CD8-positive, alpha-beta memory T cell (primary cell): ENCODE measurements at regions not wholly inside any gene's neighbourhood (a gene's known extent, or its start where the extent isn't known, plus 50 kb on each side); places are given as distances from the start of the nearest gene placed in this dataset.

Source experiments
- CTCF ChIA-PET: fragments of 350-600 bp; sonication (Branson Sonifier 250); formaldehyde crosslinking; loops from one replicate; lab custom pipeline; 2021; ENCODE audit warnings: antibody characterized with exemption; lab: Charles Lee
- POLR2A ChIA-PET: fragments of 350-600 bp; sonication (Branson Sonifier 250); formaldehyde crosslinking; loops from one replicate; lab custom pipeline; 2021; ENCODE audit warnings: antibody characterized with exemption; lab: Charles Lee
- DNase-seq, 5 donors: peaks; one replicate each; pipeline versions ENCODE4 v3.0.0 to v3.0.0-alpha.2; 2020 to 2022; ENCODE audit warnings: mixed read lengths in 1 of 5
- H3K27ac ChIP-seq: one replicate; pipeline ENCODE4 v1.7.0; 2013; ENCODE audit warnings: low read depth, mild to moderate bottlenecking, low read length, moderate library complexity
- H3K27me3 ChIP-seq: 2 replicates; pipeline ENCODE4 v1.7.0; 2013; ENCODE audit warnings: low read length, mild to moderate bottlenecking; ENCODE audit not compliant: insufficient read depth, poor library complexity, severe bottlenecking
- H3K36me3 ChIP-seq: 2 replicates; pipeline ENCODE4 v1.7.0; 2013; ENCODE audit warnings: mild to moderate bottlenecking, low read length, moderate library complexity; ENCODE audit not compliant: insufficient read depth
- H3K4me1 ChIP-seq: 2 replicates; pipeline ENCODE4 v1.7.0; 2013; ENCODE audit warnings: mild to moderate bottlenecking, low read length, moderate library complexity; ENCODE audit not compliant: insufficient read depth
- H3K4me3 ChIP-seq: 2 replicates; pipeline ENCODE4 v1.7.0; 2013; ENCODE audit warnings: mild to moderate bottlenecking, low read length
- H3K9me3 ChIP-seq: 2 replicates; pipeline ENCODE4 v1.7.0; 2013; ENCODE audit warnings: mild to moderate bottlenecking, low read length
- H3K27ac Mint-ChIP-seq, 8 donors: one replicate each; pipeline ENCODE4 v1.8.0; 2020 to 2021; ENCODE audit warnings: mixed read lengths in 8 of 8, mild to moderate bottlenecking in 6 of 8, inconsistent platforms in 3 of 8, moderate library complexity in 3 of 8
- H3K27me3 Mint-ChIP-seq, 2 donors: one replicate each; pipeline ENCODE4 v1.8.0; 2020 to 2021; ENCODE audit warnings: mixed read lengths in 2 of 2, mild to moderate bottlenecking in 1 of 2, moderate library complexity in 1 of 2
- H3K36me3 Mint-ChIP-seq, 3 donors: one replicate each; pipeline ENCODE4 v1.8.0; 2020 to 2021; ENCODE audit warnings: mixed read lengths in 3 of 3, inconsistent platforms in 1 of 3, mild to moderate bottlenecking in 1 of 3
- H3K4me1 Mint-ChIP-seq, 3 donors: one replicate each; pipeline ENCODE4 v1.8.0; 2020 to 2021; ENCODE audit warnings: mixed read lengths in 3 of 3, inconsistent platforms in 1 of 3, mild to moderate bottlenecking in 1 of 3
- H3K4me3 Mint-ChIP-seq, 7 donors: one replicate each; pipeline ENCODE4 v1.8.0; 2020 to 2021; ENCODE audit warnings: mixed read lengths in 7 of 7, mild to moderate bottlenecking in 6 of 7, moderate library complexity in 4 of 7, inconsistent platforms in 2 of 7
- H3K9me3 Mint-ChIP-seq, 5 donors: one replicate each; pipeline ENCODE4 v1.8.0; 2020 to 2022; ENCODE audit warnings: mixed read lengths in 5 of 5, mild to moderate bottlenecking in 3 of 5, moderate library complexity in 2 of 5, inconsistent platforms in 1 of 5

DNA sequence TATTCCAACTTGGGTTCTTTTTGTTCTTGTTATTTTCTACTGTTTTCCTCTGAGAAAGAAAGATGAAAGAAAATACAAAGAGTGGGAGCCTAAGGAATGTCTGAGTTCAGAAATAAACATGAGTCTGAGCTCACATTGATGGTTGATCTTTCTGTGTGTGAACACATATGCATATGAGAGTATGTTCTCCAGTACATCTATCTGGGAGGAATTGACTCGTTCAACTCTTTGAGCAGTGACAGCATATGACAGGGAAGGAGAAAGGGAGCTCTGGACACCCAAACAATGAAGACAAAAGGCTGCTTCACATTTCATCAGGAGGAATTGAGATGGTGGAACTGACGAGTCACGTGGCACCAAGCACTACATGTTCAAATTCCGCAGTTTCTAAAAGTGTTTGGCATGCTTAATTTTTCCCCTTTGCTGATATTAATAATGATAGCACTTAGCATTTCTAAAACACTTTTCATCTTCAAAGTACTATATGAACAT, 229.8 kb upstream of the ACVR2A start:
- CTCF ChIA-PET: no interaction called here

DNA sequence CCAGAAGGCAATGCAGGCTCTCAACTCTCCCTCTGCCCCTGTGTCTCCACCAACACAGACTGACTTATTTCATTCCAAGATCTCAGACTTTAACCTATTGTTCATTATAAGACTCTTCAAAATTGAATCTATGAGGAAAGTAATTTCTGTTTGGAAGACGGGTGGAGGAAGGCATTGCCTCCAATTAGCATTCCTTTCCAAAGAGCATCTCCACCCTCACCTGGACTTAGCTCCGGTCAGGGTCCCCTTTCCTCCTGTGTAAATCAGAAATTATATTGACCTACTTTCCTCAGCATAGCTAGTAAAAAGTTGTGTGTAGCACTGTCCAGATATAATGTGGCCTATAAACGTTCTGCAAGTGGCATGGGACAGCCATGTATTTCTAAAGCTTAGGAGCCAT, 230.4 kb upstream of the ACVR2A start:
- H3K36me3 Mint-ChIP-seq: no peaks in the 10 kb centered on the region
- Histone ChIP-seq H3K36me3 (no peaks in the 10 kb centered on the region), H3K27me3 (no peaks in the 10 kb centered on the region), H3K4me1 (no peaks in the 10 kb centered on the region), H3K4me3 (no peak overlapping the region), H3K27ac (no peak overlapping the region), H3K9me3 (no peaks in the 10 kb centered on the region)
- H3K4me3 Mint-ChIP-seq: no peak overlapping the region
- POLR2A ChIA-PET: no interaction called here
- CTCF ChIA-PET: no interaction called here
- DNase-seq: no peak
- peaks cover 0 to 1% of the 10 kb centered on the region in 2 donors for H3K27me3 Mint-ChIP-seq
- H3K27ac Mint-ChIP-seq: no peak overlapping the region
- H3K9me3 Mint-ChIP-seq: no peaks in the 10 kb centered on the region
- H3K4me1 Mint-ChIP-seq: no peaks in the 10 kb centered on the region

More for the DNA sequence above, 229.8 kb upstream of the ACVR2A start:
- H3K27me3 ChIP-seq: no peaks in the 10 kb centered on the region
- POLR2A ChIA-PET: no interaction called here
- DNase-seq: no peak
- no peaks in the 10 kb centered on the region for H3K9me3 Mint-ChIP-seq
- H3K36me3 ChIP-seq: no peaks in the 10 kb centered on the region
- H3K4me1 Mint-ChIP-seq: no peaks in the 10 kb centered on the region
- H3K27ac Mint-ChIP-seq: peak overlapping the region in 1 of 8 donors; percentile 30
- no peaks in the 10 kb centered on the region for H3K4me1 ChIP-seq
- H3K4me3 Mint-ChIP-seq: peak overlapping the region in 1 of 7 donors; percentile 23
- H3K4me3 ChIP-seq: no peak overlapping the region
- H3K9me3 ChIP-seq: no peaks in the 10 kb centered on the region
- H3K27me3 Mint-ChIP-seq: peaks cover 0 to 1% of the 10 kb centered on the region in 2 donors
- no peak overlapping the region for H3K27ac ChIP-seq
- no peaks in the 10 kb centered on the region for H3K36me3 Mint-ChIP-seq

DNA sequence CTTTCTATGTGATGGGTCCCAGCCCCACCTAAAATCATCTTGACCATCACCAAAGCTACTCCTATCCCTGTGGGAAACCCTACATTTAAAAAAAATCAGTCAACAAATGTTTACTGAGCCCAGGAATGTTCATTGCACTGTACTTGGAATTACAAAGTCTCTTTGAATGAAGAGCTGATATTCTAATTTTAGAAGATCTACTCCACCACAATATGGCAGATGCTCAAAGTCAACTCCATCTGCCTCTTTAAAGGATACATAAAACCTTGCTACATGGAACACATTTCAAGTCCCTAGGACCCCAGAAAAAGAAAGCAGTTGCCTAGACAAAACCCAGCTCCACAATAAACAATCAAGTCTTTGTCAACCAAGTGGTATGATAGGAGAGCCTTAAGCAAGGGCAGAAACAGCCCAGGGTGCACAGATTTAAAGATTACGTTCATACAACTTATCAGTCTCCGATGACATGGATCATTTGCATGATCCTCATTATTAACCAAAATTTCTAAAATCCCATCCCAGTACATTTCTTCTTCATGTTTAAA, 234.3 kb upstream of the ACVR2A start:
- no peaks in the 10 kb centered on the region for H3K27me3 ChIP-seq

DNA sequence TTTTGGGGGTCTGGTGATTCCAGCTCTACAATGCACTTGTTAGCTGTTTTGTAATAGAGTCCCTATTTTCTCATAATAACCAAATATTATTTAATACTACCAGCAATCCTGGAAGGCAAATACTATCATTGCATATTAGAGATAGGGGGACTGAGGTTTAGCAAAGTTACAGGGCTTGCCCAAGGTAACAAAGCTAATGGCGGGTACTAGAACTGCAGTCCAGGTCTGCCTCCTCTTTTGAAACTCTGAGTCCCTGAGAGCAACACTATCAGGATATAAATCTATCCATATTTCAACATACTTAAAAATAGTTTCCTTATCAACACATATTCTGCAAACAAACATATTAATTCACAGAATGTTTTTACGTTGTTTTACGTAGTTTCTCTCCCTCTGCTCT, 235.5 kb upstream of the ACVR2A start:
- Histone ChIP-seq H3K4me3 (no peak overlapping the region), H3K27ac (no peak overlapping the region), H3K36me3 (no peaks in the 10 kb centered on the region), H3K4me1 (no peaks in the 10 kb centered on the region), H3K27me3 (no peaks in the 10 kb centered on the region), H3K9me3 (no peaks in the 10 kb centered on the region)
- CTCF ChIA-PET: no interaction called here
- Mint-ChIP-seq H3K36me3 (no peaks in the 10 kb centered on the region), H3K9me3 (no peaks in the 10 kb centered on the region), H3K27me3 (no peaks in the 10 kb centered on the region), H3K4me1 (no peaks in the 10 kb centered on the region), H3K27ac (no peak overlapping the region), H3K4me3 (no peak overlapping the region)
- POLR2A ChIA-PET: no interaction called here
- DNase-seq: no peak

More for the DNA sequence above, 234.3 kb upstream of the ACVR2A start:
- Mint-ChIP-seq H3K27ac (no peak overlapping the region), H3K4me3 (no peak overlapping the region), H3K9me3 (no peaks in the 10 kb centered on the region), H3K36me3 (no peaks in the 10 kb centered on the region), H3K27me3 (peaks cover 0 to 1% of the 10 kb centered on the region in 2 donors), H3K4me1 (no peaks in the 10 kb centered on the region)
- Histone ChIP-seq H3K9me3 (no peaks in the 10 kb centered on the region), H3K27ac (no peak overlapping the region), H3K36me3 (no peaks in the 10 kb centered on the region), H3K4me3 (no peak overlapping the region), H3K4me1 (no peaks in the 10 kb centered on the region)
- no peak for DNase-seq
- CTCF ChIA-PET: no interaction called here
- POLR2A ChIA-PET: no interaction called here

DNA sequence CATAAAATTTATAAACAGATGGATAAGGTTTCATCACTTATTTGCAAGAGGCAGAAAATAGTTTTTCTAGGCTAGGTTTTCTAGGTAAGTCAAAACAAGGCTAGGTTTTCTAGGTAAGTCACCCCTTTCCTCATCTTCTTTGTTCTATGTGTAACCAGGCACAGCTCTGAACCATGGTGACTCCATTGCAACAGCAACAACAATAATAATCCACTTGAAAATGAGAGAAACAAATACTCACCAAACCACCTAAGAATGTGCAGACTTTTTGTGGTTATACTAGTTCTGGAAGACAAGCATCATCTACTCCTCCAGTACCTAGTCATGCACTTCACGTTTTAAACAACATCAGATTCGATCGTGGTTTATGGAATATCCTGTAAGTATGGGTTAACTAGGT, 237.4 kb upstream of the ACVR2A start:
- no peaks in the 10 kb centered on the region for H3K27me3 ChIP-seq
- H3K9me3 ChIP-seq: no peaks in the 10 kb centered on the region
- no peak for DNase-seq
- Mint-ChIP-seq H3K27ac (no peak overlapping the region), H3K9me3 (peaks cover 0 to 3% (median 0%) of the 10 kb centered on the region in 5 donors), H3K36me3 (no peaks in the 10 kb centered on the region), H3K4me3 (no peak overlapping the region), H3K27me3 (no peaks in the 10 kb centered on the region), H3K4me1 (no peaks in the 10 kb centered on the region)
- CTCF ChIA-PET: no interaction called here
- H3K27ac ChIP-seq: no peak overlapping the region
- H3K4me3 ChIP-seq: no peak overlapping the region
- POLR2A ChIA-PET: no interaction called here
- H3K4me1 ChIP-seq: no peaks in the 10 kb centered on the region
- no peaks in the 10 kb centered on the region for H3K36me3 ChIP-seq

DNA sequence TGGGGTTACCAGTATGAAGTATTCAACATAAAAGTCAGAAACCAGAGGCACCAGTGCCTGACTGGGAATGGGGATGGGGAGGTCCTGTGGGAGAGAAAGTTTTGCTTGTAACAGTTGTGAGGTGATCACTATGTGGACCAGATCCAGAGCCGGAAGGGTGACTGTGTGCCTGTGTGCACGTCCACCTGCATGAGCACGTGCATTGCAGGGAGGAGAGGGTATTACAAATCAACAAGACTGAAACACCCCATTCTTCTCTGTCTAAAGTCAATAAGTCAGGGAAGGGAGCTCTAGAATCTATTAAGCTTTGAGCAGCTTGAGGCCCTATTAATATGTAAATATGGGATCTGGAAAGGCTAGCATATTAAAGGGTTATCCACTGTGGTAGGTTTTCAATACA, 241.0 kb upstream of the ACVR2A start:
- Mint-ChIP-seq H3K36me3 (no peaks in the 10 kb centered on the region), H3K4me3 (no peak overlapping the region), H3K27me3 (no peaks in the 10 kb centered on the region), H3K4me1 (no peaks in the 10 kb centered on the region), H3K27ac (no peak overlapping the region), H3K9me3 (peaks cover 0 to 3% (median 0%) of the 10 kb centered on the region in 5 donors)
- H3K4me3 ChIP-seq: no peak overlapping the region
- no peak overlapping the region for H3K27ac ChIP-seq
- no peaks in the 10 kb centered on the region for H3K9me3 ChIP-seq
- ChIA-PET POLR2A (no interaction called here), CTCF (no interaction called here)
- DNase-seq: no peak
- no peaks in the 10 kb centered on the region for H3K27me3 ChIP-seq
- no peaks in the 10 kb centered on the region for H3K36me3 ChIP-seq
- no peaks in the 10 kb centered on the region for H3K4me1 ChIP-seq

DNA sequence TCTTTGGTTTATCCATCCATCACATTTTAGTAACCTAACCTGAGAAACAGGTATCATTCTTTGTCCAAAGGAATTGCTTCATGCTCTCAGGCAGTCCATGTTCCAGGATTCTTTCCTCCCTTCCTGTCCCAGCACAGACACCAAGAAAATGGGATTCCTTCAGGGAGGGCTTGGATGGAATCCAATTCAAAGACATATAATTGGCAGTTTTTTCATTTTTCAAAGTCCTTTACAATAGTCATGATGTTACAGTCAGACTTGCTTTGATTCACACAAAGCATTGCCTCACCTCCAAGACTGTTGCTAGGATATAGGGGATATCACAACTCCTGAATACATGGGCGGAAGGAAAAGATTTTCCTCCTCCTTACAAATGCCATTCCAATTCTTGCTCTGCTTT, 241.4 kb upstream of the ACVR2A start:
- Mint-ChIP-seq H3K4me1 (no peaks in the 10 kb centered on the region), H3K27me3 (no peaks in the 10 kb centered on the region), H3K9me3 (peaks cover 0 to 3% (median 0%) of the 10 kb centered on the region in 5 donors), H3K4me3 (no peak overlapping the region), H3K36me3 (no peaks in the 10 kb centered on the region), H3K27ac (no peak overlapping the region)
- H3K36me3 ChIP-seq: no peaks in the 10 kb centered on the region
- no peaks in the 10 kb centered on the region for H3K27me3 ChIP-seq
- DNase-seq: no peak
- CTCF ChIA-PET: no interaction called here
- no peak overlapping the region for H3K27ac ChIP-seq
- POLR2A ChIA-PET: no interaction called here
- no peaks in the 10 kb centered on the region for H3K9me3 ChIP-seq
- no peaks in the 10 kb centered on the region for H3K4me1 ChIP-seq
- H3K4me3 ChIP-seq: no peak overlapping the region

DNA sequence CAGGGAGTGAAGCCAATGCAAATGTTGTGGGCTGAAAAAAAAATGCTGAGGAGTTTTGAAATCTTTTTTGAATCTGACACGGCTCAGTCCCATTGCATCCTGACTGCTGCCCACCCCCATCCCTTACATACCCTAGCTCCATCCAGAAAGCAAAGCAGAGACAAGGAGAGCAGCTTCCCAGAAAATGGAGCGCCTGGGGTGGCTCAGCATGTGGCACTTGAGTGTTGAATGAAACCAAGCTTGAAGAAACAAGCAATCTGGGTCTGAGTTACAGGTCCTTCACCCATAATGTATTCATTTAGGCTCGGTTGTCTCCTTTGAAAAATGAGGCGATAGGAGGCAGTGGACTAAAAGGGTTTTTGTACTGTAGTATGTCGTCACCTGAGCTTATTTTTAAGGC, 244.2 kb upstream of the ACVR2A start:
- Histone ChIP-seq H3K4me1 (no peaks in the 10 kb centered on the region), H3K27me3 (no peaks in the 10 kb centered on the region), H3K27ac (no peak overlapping the region), H3K36me3 (no peaks in the 10 kb centered on the region), H3K4me3 (no peak overlapping the region), H3K9me3 (no peaks in the 10 kb centered on the region)
- no peak for DNase-seq
- CTCF ChIA-PET: no interaction called here
- Mint-ChIP-seq H3K36me3 (no peaks in the 10 kb centered on the region), H3K27ac (peak overlapping the region in 1 of 8 donors; percentile 4), H3K27me3 (no peaks in the 10 kb centered on the region), H3K9me3 (peaks cover 0 to 3% (median 0%) of the 10 kb centered on the region in 5 donors), H3K4me3 (no peak overlapping the region), H3K4me1 (no peaks in the 10 kb centered on the region)
- POLR2A ChIA-PET: no interaction called here
